ENCODE measurements at regions not wholly inside any gene's neighbourhood (a gene's known extent, or its start where the extent isn't known, plus 50 kb on each side); places are given as distances from the start of the nearest gene placed in this dataset.

DNA sequence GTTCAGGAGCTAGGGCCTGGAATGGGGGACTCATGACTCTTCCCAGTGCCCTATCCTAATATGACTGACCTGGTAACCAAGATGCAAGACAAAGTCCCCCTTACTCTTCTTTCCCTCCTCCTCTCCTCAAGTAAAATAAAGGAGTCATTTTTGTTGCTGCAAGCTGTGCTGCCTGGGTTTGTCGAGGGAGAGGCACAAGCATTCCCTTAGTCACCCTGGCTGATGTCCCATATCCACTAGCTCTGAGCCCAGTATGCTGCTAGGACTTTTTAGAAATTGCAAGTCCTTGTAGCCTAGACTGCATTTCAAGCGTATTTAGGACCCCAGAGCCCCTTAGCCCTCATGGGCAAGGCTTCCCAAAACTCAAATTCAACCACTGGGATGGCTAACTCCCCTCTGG is 338.5 kb upstream of the SETBP1 start:
- no peaks in the 10 kb centered on the region for H3K27me3 ChIP-seq (ENCODE audit: control insufficient read depth, insufficient read depth, low read length)
- H3K36me3 ChIP-seq (ENCODE audit: control insufficient read depth in 2 of 3, insufficient read depth in 3 of 3, low read length in 3 of 3) = no peaks in the 10 kb centered on the region
- DNase-seq (no peak), FAIRE-seq (no peak)
- H3K9ac ChIP-seq (ENCODE audit: low read length in 3 of 3) = no peak overlapping the region
- TF ChIP-seq, protein P1, sequence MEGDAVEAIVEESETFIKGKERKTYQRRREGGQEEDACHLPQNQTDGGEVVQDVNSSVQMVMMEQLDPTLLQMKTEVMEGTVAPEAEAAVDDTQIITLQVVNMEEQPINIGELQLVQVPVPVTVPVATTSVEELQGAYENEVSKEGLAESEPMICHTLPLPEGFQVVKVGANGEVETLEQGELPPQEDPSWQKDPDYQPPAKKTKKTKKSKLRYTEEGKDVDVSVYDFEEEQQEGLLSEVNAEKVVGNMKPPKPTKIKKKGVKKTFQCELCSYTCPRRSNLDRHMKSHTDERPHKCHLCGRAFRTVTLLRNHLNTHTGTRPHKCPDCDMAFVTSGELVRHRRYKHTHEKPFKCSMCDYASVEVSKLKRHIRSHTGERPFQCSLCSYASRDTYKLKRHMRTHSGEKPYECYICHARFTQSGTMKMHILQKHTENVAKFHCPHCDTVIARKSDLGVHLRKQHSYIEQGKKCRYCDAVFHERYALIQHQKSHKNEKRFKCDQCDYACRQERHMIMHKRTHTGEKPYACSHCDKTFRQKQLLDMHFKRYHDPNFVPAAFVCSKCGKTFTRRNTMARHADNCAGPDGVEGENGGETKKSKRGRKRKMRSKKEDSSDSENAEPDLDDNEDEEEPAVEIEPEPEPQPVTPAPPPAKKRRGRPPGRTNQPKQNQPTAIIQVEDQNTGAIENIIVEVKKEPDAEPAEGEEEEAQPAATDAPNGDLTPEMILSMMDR (IDR thresholded peaks at IDR 0.05; ENCODE audit: borderline replicate concordance, extremely low read depth, insufficient read depth) = no peak
- intact Hi-C loops (cut with DNase I) = no loop called here
- H3K4me3 ChIP-seq (ENCODE audit: low read length in 3 of 3) = no peak overlapping the region
- no peak overlapping the region for H3K27ac ChIP-seq (ENCODE audit: low read depth in 2 of 2, low read length in 2 of 2)
- peaks cover 0 to 6% (median 0%) of the 10 kb centered on the region in 3 donors for H3K9me3 ChIP-seq (ENCODE audit: control insufficient read depth in 2 of 3, insufficient read depth in 1 of 3, low read length in 3 of 3)
- H3K4me1 ChIP-seq (ENCODE audit: control insufficient read depth in 2 of 3, insufficient read depth in 2 of 3, low read depth in 1 of 3, low read length in 3 of 3) = no peaks in the 10 kb centered on the region

DNA sequence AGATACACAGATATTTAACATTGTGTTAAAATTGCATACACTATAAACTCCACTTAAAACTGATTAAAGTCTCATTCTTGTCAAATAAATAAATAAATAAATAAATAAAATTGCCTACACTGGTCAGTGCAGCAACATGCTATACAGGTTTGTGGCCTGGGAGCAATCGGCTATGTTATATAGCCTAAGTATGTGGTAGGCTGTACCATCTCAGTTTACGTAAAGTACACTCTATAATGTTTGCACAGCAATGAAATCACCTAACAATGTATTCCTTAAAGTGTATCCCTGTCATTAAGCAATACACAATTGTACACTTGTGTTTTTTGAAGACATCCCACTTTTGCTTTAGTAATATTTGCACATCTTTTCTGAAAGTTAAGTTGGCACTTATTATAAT is 337.7 kb upstream of the SETBP1 start:
- H3K27me3 ChIP-seq (ENCODE audit: control insufficient read depth, insufficient read depth, low read length) = no peaks in the 10 kb centered on the region
- TF ChIP-seq, protein P1 (IDR thresholded peaks at IDR 0.05; ENCODE audit: borderline replicate concordance, extremely low read depth, insufficient read depth) = no peak
- no peak overlapping the region for H3K27ac ChIP-seq (ENCODE audit: low read depth in 2 of 2, low read length in 2 of 2)
- intact Hi-C loops (cut with DNase I) = no loop called here
- FAIRE-seq = no peak
- H3K9me3 ChIP-seq (ENCODE audit: control insufficient read depth in 2 of 3, insufficient read depth in 1 of 3, low read length in 3 of 3) = peaks cover 0 to 6% (median 0%) of the 10 kb centered on the region in 3 donors
- H3K4me3 ChIP-seq (ENCODE audit: low read length in 3 of 3) = no peak overlapping the region
- DNase-seq = no peak
- no peaks in the 10 kb centered on the region for H3K4me1 ChIP-seq (ENCODE audit: control insufficient read depth in 2 of 3, insufficient read depth in 2 of 3, low read depth in 1 of 3, low read length in 3 of 3)
- no peak overlapping the region for H3K9ac ChIP-seq (ENCODE audit: low read length in 3 of 3)
- no peaks in the 10 kb centered on the region for H3K36me3 ChIP-seq (ENCODE audit: control insufficient read depth in 2 of 3, insufficient read depth in 3 of 3, low read length in 3 of 3)

DNA sequence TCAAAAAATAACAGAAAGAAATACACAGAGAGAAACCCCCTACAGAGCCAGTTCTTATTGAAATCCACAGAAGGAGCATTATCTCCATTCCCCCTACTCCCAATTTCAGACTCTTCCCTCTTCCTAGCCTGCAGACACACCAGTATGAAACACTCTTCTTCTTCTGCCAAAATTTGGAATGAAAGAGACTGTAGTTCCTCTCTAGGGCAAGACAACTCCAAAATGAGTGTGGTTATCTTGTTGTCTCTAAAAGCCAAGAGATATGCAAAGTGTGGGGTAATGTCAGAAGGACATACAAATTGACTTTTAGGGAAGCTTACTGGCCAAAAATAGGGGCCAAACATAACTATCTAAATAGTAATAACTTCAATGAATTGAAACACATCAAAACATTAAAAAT is 337.1 kb upstream of the SETBP1 start:
- no peak for DNase-seq

More for the DNA sequence above, 337.1 kb upstream of the SETBP1 start:
- FAIRE-seq = no peak
- Histone ChIP-seq H3K27me3 (ENCODE audit: control insufficient read depth, insufficient read depth, low read length) (no peaks in the 10 kb centered on the region), H3K9me3 (ENCODE audit: control insufficient read depth in 2 of 3, insufficient read depth in 1 of 3, low read length in 3 of 3) (peaks cover 0 to 6% (median 0%) of the 10 kb centered on the region in 3 donors), H3K36me3 (ENCODE audit: control insufficient read depth in 2 of 3, insufficient read depth in 3 of 3, low read length in 3 of 3) (no peaks in the 10 kb centered on the region), H3K4me1 (ENCODE audit: control insufficient read depth in 2 of 3, insufficient read depth in 2 of 3, low read depth in 1 of 3, low read length in 3 of 3) (no peaks in the 10 kb centered on the region), H3K27ac (ENCODE audit: low read depth in 2 of 2, low read length in 2 of 2) (no peak overlapping the region), H3K4me3 (ENCODE audit: low read length in 3 of 3) (no peak overlapping the region), H3K9ac (ENCODE audit: low read length in 3 of 3) (no peak overlapping the region)
- intact Hi-C loops (cut with DNase I) = no loop called here
- TF ChIP-seq, protein P1 (IDR thresholded peaks at IDR 0.05; ENCODE audit: borderline replicate concordance, extremely low read depth, insufficient read depth) = no peak

Data from kidney (tissue), 13 donors.